ENCODE measurements at regions not wholly inside any gene's neighbourhood (a gene's known extent, or its start where the extent isn't known, plus 50 kb on each side); places are given as distances from the start of the nearest gene placed in this dataset.

GRCh38 chr12:41972598-41972997 lies 172.1 kb downstream of the GXYLT1 start:
- DNase-seq (ENCODE audit: low read depth in 1 of 2, low spot score in 1 of 2) = no peak
- no peak for TF ChIP-seq JUND (IDR thresholded peaks at IDR 0.05; ENCODE audit: low read depth)
- in situ Hi-C loops (cut with HindIII; ENCODE audit: low pct_unique_long_range_greater_than_20kb, low sequenced_read_pairs) = no loop called here

GRCh38 chr12:41972196-41972595 lies 172.5 kb downstream of the GXYLT1 start:
- in situ Hi-C loops (cut with HindIII; ENCODE audit: low pct_unique_long_range_greater_than_20kb, low sequenced_read_pairs) = no loop called here
- DNase-seq (ENCODE audit: low read depth in 1 of 2, low spot score in 1 of 2) = no peak

GRCh38 chr12:41970744-41971143 lies 173.9 kb downstream of the GXYLT1 start:
- TF ChIP-seq JUND (IDR thresholded peaks at IDR 0.05; ENCODE audit: low read depth) = no peak
- DNase-seq (ENCODE audit: low read depth in 1 of 2, low spot score in 1 of 2) = no peak
- in situ Hi-C loops (cut with HindIII; ENCODE audit: low pct_unique_long_range_greater_than_20kb, low sequenced_read_pairs) = no loop called here

More at GRCh38 chr12:41972196-41972595, 172.5 kb downstream of the GXYLT1 start:
- TF ChIP-seq JUND (IDR thresholded peaks at IDR 0.05; ENCODE audit: low read depth) = no peak

DNA sequence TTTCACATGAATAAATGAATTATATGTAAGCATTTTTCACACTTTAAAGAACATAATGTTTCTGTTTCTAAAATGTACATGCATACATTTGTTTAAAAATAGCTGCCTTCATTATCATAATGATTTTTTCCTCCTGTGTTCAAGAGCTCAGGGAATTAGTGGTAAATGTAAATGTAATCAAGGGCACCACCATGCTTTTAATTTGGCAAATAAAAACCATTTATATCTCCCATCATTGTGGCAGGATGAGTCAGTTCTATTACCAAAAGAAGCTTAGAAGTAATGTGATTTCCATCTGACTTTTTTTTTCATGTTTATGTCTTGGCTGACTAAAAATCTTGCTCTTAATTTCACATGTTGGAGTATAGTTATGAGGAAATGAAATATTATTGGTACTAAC lies 176.1 kb downstream of the GXYLT1 start:
- in situ Hi-C loops (cut with HindIII; ENCODE audit: low pct_unique_long_range_greater_than_20kb, low sequenced_read_pairs) = no loop called here
- no peak for TF ChIP-seq JUND (IDR thresholded peaks at IDR 0.05; ENCODE audit: low read depth)
- no peak for DNase-seq (ENCODE audit: low read depth in 1 of 2, low spot score in 1 of 2)

- in situ Hi-C loops (cut with HindIII; ENCODE audit: low pct_unique_long_range_greater_than_20kb, low sequenced_read_pairs) = no loop called here
- no peak for DNase-seq (ENCODE audit: low read depth in 1 of 2, low spot score in 1 of 2)
- TF ChIP-seq JUND (IDR thresholded peaks at IDR 0.05; ENCODE audit: low read depth) = no peak
These were observed 176.8 kb downstream of the GXYLT1 start for GRCh38 chr12:41967668-41968500.

GRCh38 chr12:41966916-41967315 lies 177.8 kb downstream of the GXYLT1 start:
- in situ Hi-C loops (cut with HindIII; ENCODE audit: low pct_unique_long_range_greater_than_20kb, low sequenced_read_pairs) = no loop called here
- no peak for DNase-seq (ENCODE audit: low read depth in 1 of 2, low spot score in 1 of 2)
- TF ChIP-seq JUND (IDR thresholded peaks at IDR 0.05; ENCODE audit: low read depth) = no peak

DNA sequence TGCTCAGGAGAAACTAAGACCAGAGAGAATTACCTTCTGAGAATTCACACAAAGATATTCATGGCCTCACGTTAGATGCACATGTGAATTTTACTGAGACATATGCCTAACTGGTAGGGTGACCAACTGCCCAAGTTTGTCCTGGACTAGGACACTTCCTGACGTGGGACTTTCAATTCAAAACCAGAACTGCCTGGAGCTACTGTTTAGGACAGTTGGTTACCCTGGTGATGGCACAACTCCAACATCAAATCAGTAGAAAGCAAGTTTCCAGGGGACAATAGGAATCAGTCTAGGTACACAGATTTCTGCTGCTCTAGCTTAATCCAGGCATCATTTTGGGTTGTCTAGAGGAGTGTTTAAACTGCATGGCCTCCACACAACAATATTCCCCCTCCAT lies 178.7 kb downstream of the GXYLT1 start:
- TF ChIP-seq JUND (IDR thresholded peaks at IDR 0.05; ENCODE audit: low read depth) = no peak
- DNase-seq (ENCODE audit: low read depth in 1 of 2, low spot score in 1 of 2) = peak in 1 of 2 experiments; percentile 56
- in situ Hi-C loops (cut with HindIII; ENCODE audit: low pct_unique_long_range_greater_than_20kb, low sequenced_read_pairs) = no loop called here

DNA sequence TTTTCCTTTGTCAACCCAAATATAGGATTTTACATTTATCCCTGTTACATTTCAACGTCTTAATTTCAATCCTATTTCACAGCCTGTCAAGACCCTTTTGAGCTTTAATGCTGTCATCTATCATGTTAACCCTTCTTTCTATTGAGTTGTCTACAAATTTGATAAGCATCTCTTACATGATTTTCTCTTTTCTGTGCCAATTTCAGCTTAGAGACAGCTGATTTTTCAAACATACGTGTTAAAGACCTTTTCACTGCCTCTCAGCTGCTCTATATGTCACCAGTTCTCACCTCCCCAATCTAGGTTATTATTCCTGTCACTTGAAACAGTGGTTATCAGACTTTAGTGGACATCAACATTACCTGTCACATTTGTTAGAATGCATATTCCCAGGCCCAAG lies 181.3 kb downstream of the GXYLT1 start:
- DNase-seq (ENCODE audit: low read depth in 1 of 2, low spot score in 1 of 2) = no peak
- in situ Hi-C loops (cut with HindIII; ENCODE audit: low pct_unique_long_range_greater_than_20kb, low sequenced_read_pairs) = no loop called here
- no peak for TF ChIP-seq JUND (IDR thresholded peaks at IDR 0.05; ENCODE audit: low read depth)

GRCh38 chr12:41962171-41962572 lies 182.5 kb downstream of the GXYLT1 start:
- no peak for TF ChIP-seq JUND (IDR thresholded peaks at IDR 0.05; ENCODE audit: low read depth)
- no peak for DNase-seq (ENCODE audit: low read depth in 1 of 2, low spot score in 1 of 2)
- in situ Hi-C loops (cut with HindIII; ENCODE audit: low pct_unique_long_range_greater_than_20kb, low sequenced_read_pairs) = no loop called here

- in situ Hi-C loops (cut with HindIII; ENCODE audit: low pct_unique_long_range_greater_than_20kb, low sequenced_read_pairs) = no loop called here
- TF ChIP-seq JUND (IDR thresholded peaks at IDR 0.05; ENCODE audit: low read depth) = no peak
- DNase-seq (ENCODE audit: low read depth in 1 of 2, low spot score in 1 of 2) = no peak
These were observed 185.4 kb downstream of the GXYLT1 start for GRCh38 chr12:41959271-41959670.

DNA sequence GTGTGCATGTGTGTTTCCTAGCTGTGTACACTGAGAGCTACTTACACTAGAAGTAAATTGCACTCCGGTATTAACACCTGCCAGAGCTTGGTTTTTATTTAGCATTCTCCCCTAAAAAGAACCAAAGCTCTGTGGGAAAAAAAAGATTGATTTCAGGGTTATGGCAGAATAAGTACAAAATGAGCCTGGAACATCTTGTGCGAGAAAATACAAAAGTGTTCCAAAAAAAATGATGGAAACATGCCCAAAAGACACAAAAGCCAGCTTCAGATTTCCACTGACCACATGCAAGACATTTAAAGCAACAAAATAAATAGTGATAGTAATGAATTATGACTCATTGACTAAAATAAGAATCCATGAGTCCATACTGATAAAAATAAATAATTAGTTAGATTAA lies 188.3 kb downstream of the GXYLT1 start:
- TF ChIP-seq JUND (IDR thresholded peaks at IDR 0.05; ENCODE audit: low read depth) = no peak
- DNase-seq (ENCODE audit: low read depth in 1 of 2, low spot score in 1 of 2) = no peak
- in situ Hi-C loops (cut with HindIII; ENCODE audit: low pct_unique_long_range_greater_than_20kb, low sequenced_read_pairs) = no loop called here

DNA sequence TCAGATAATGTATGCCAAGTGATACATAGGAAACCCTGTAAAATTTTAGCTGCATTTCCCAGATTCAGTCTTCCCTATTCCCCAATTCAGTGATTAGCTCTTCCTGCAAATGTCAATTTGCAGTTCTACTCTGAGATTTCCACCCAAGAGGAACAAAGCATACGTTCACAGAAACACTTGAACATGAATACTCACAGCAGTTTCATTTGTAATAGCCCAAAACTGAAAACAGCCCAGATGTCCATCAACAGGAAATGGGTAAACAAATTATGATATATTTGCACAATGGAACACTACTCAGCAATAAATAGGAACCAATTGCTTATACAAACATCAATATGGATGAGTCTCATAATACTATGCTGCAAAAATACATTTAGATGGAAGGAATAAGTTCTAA lies 194.2 kb downstream of the GXYLT1 start:
- DNase-seq (ENCODE audit: low read depth in 1 of 2, low spot score in 1 of 2) = no peak
- in situ Hi-C loops (cut with HindIII; ENCODE audit: low pct_unique_long_range_greater_than_20kb, low sequenced_read_pairs) = no loop called here
- no peak for TF ChIP-seq JUND (IDR thresholded peaks at IDR 0.05; ENCODE audit: low read depth)

GRCh38 chr12:41946106-41946505 lies 198.6 kb downstream of the GXYLT1 start:
- in situ Hi-C loops (cut with HindIII; ENCODE audit: low pct_unique_long_range_greater_than_20kb, low sequenced_read_pairs) = no loop called here
- DNase-seq (ENCODE audit: low read depth in 1 of 2, low spot score in 1 of 2) = no peak

GRCh38 chr12:41944216-41944615 lies 200.5 kb downstream of the GXYLT1 start:
- no peak for DNase-seq (ENCODE audit: low read depth in 1 of 2, low spot score in 1 of 2)
- no peak for TF ChIP-seq JUND (IDR thresholded peaks at IDR 0.05; ENCODE audit: low read depth)
- in situ Hi-C loops (cut with HindIII; ENCODE audit: low pct_unique_long_range_greater_than_20kb, low sequenced_read_pairs) = no loop called here

More at GRCh38 chr12:41946106-41946505, 198.6 kb downstream of the GXYLT1 start:
- no peak for TF ChIP-seq JUND (IDR thresholded peaks at IDR 0.05; ENCODE audit: low read depth)
